Stimulated activated CD8-positive, alpha-beta memory T cell treated with anti-CD3 and anti-CD28 coated beads, Interleukin-2, amount 100 ng/mL, for 48 hours (primary cell): ENCODE measurements at regions not wholly inside any gene's neighbourhood (a gene's known extent, or its start where the extent isn't known, plus 50 kb on each side); places are given as distances from the start of the nearest gene placed in this dataset.
"Not testable (repeated sequence)": the region's sequence is repeated elsewhere in the genome, so short reads cannot be mapped to it uniquely, and the experiment has no call there.

ENCODE experiments used
- DNase-seq, 2 donors: peaks; one replicate each; pipeline ENCODE4 v3.0.0-alpha.2; 2020; ENCODE audit warnings: low read depth in 2 of 2

DNA sequence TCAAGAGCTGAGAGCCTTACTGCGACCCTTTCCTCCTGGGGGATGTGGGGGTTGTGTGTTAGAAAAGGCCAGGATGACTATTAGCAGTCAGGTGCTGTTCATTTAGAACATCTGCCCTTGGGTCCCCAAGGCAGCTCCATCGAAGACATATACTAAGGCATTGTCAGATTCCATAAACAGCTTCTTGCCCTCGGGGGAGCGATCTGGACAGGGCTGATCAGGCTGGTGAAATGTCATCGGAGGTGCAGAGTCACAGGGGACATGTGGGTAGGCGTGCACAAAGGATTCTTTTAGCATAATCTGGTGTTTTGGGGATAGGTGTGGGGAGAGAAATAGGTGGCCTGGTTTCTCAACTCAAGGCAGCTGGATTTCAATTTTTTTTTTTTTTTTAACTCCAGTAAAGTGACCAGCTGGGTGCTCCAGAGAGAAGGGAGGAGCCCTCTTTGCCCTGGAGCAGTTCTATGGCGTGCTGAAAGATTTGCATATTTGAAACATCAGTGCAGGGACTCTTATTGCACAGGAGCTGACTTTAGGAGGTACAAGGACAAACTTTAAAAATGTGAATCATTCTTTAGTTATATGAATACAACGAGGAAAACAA is 160.1 kb downstream of the SUDS3 start:
- DNase-seq = no peak

DNA sequence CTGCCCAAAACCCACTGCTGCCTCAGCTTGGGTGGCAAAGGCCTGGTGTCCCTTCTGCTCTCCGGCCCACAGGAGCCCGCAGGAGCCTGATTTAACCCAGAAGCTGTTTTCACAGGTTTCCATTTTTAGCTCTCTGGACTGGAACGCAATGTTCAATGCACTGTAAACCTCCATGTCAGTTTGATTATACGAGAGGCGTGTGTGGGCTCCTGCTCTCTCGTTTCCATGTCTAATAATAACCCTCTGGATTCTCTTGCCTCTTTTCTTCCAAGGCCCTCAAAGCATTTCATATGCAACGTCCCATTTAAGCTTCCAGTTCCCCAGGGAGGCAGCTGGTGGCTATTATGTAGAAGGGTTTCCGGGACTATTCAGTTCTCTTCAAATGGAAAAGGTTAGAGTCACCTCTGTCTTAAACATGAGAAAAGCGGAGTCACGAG is 161.1 kb downstream of the SUDS3 start:
- DNase-seq = no peak

GRCh38 chr12:118541071-118541470 is 164.7 kb downstream of the SUDS3 start:
- no peak for DNase-seq

DNA sequence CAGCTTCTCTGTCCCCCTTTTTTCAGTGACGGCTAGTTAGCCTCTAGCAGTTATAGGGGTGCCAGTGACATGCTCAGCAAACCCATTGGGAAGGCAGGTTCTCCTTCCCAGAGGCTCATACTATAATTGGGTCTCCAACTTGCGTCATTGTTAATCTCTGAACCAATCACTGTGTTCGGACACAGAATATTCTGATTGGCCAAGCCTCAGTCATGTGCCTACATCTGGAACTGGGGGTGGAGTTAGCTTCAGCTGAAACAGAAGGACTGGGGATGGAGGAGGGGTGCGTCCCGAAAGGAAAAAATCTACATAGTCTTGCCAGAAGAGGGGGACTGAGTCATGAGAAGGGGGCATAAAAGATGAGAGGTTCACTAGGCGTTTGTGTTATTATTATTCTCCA is 165.6 kb downstream of the SUDS3 start:
- DNase-seq = no peak

DNA sequence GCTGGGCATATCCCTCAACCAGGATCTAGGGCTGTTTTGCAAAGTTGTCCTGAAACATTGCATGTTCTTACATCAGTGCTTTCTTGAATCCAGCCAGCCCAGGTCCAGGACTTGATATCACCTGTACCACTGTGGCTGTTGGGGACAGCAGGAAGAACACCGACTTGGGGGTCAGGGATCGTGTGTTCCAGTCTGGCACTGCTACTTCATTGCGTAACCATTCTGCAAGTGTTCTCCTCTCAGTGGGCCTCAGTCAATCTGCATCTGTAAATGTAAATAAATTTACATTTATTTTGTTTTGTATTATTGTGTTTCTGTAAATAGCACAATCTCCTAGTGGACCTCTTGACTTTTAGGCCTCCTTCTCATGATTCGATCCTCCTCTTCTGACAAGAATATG is 167.3 kb downstream of the SUDS3 start:
- no peak for DNase-seq

- DNase-seq = no peak
These were observed 168.2 kb downstream of the SUDS3 start for GRCh38 chr12:118544569-118544968.

DNA sequence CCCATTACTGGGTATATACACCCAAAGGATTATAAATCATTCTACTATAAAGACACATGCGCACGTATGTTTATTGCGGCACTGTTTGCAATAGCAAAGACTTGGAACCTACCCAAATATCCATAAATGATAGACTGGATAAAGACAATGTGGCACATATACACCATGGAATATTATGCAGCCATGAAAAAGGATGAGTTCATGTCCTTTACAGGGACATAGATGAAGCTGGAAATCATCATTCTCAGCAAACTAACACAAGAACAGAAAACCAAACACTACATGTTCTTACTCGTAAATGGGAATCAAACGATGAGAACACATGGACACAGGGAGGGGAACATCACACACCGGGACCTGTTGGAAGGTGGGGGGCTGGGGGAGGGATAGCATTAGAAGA is 171.3 kb downstream of the SUDS3 start:
- not testable (repeated sequence) for DNase-seq

DNA sequence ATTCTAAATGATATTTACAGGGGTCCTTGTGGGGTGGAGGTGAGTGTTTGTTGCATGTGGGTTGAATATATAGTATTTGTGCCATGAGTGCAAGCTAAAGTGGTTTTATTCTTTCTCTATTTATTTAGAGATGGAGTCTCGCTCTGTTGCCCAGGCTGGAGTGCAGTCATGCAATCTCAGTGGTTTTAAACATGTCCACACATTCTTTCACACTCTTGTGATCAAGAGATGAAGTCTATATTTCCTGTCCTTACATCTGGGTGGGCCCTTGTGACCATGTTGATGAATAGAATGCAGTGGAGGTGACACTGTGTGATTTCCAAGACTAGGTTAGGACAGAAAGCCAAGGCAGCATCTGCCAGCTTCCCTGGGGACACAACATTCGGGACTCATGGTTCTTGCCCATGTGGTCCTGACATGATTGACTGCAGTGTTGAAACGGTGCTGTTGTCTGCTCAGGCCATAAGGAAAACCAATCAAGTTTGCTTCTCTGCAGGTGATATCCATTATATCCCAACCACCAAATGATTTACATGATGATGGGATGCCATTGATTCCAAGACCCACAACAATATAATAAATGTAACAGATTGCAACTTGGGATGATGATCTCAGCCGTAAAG is 172.6 kb downstream of the SUDS3 start:
- no peak for DNase-seq

- no peak for DNase-seq
These were observed 173.2 kb downstream of the SUDS3 start for GRCh38 chr12:118549510-118549980.

GRCh38 chr12:118553856-118554504 is 177.6 kb downstream of the SUDS3 start:
- no peak for DNase-seq

DNA sequence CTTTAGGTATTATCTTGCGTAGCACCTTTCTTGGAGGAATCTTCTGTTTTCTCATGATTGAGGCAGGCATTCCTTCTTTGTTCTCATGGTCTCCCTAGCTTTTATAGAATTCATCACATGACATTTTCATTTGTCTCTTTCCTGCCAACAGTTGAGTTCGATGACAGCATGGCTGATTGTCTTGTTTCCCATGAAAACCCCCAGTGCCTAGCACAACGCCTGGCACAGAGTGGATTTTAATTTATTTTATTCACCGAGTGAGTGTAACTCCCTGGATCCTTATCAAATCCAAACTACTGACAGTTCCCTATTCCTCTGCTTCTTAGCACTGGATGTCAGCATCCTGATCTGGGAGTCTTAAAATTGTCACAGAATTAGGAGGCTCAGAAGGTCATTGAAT is 182.6 kb downstream of the SUDS3 start:
- DNase-seq = no peak

DNA sequence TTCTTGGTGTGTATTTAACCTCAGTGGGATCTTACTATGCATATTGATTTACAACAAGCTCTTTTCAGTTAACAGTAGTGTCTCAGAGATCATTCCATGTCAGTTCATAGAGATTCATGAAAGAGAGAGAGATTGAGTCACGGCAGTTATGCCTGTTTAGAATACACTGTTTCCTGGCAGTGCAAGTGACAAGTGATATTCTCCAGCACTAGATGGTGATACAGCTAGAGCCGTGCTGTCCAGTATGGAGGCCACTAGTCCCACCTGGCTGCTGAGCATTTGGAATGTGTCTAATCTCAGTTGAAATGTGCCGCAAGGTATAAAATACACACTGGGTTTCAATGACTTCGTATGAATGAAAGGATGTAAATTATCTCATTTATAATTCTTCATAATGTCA is 184.4 kb downstream of the SUDS3 start:
- DNase-seq = no peak

- DNase-seq = no peak
These were observed 195.4 kb downstream of the SUDS3 start for GRCh38 chr12:118571730-118572129.

DNA sequence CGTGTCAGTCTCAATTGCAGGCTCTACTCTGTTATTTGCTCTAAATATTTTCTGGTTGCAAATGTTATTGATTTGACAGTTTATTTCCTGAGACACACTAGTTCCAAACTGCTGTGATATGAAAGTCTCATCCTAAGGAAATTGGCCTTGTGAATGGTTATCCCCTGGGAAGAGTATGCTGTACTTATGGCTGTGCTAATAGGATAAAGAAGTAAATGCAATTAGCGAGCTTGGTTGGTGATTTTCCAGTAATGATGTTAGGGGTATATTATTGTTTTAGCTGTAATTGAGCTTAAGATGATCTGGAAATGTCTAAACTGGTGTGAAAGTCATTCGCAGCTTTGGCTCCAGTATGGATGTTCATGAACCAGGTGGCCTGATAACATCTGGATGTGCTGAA is 197.9 kb downstream of the SUDS3 start:
- DNase-seq = no peak

DNA sequence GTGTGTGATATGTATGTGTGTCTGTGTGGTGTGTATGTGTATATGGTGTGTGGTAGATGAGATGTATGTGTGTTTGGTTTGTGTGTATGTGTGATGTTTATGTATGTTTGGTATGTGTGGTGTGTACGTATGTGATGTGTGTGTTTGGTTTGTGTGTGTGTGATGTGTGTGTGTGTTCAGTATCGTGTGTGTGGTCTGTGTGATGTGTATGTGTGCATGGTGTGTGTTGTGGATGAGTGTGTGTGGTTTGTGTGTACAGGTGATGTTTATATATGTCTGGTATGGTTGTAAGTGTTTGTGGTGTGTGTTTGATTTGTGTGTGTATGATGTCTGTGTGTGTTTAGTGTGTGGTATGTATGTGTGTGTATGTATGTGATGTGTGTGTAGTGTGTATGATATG is 199.4 kb downstream of the SUDS3 start:
- DNase-seq = no peak

GRCh38 chr12:118581371-118581770 is 205.0 kb downstream of the SUDS3 start:
- DNase-seq = no peak

GRCh38 chr12:118582863-118583262 is 206.5 kb downstream of the SUDS3 start:
- no peak for DNase-seq

GRCh38 chr12:118586433-118586832 is 210.1 kb downstream of the SUDS3 start:
- no peak for DNase-seq

GRCh38 chr12:118589162-118589561 is 212.8 kb downstream of the SUDS3 start:
- no peak for DNase-seq

DNA sequence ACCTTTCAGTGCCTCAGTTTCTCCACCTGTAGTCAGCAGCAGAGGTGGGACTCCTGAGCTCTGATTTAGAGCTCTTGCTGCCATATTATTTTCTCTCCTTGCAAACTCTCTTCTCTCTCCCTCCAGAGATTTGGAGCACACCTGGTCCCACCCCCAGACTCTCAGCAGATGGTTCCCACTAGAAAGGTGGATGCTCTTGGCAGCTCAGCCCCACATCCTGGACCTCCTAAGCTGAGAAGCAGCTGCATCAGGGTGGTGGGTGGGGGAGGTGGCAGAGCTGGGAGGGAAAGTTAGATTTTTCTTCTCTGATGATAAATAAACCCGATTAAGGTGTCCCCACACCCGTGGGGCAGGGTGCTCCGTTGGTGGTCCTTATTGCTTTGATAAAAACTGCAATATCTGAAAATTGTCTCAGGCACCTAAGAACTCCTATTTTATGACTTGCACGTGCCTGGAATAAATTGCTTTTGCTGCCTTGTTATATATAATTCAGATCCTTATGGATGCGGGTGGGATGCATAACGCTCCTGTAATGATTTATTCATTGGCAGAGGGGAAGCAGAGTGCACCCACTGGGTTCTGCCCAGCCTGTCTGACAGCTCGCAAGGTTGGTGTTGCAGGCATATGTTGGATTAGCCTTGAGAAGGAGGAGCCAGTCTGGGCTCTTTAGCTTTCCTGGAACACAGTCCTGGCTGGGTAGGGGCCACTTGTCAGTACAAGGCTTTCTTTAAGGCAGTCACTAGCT is 214.2 kb downstream of the SUDS3 start:
- DNase-seq = no peak

DNA sequence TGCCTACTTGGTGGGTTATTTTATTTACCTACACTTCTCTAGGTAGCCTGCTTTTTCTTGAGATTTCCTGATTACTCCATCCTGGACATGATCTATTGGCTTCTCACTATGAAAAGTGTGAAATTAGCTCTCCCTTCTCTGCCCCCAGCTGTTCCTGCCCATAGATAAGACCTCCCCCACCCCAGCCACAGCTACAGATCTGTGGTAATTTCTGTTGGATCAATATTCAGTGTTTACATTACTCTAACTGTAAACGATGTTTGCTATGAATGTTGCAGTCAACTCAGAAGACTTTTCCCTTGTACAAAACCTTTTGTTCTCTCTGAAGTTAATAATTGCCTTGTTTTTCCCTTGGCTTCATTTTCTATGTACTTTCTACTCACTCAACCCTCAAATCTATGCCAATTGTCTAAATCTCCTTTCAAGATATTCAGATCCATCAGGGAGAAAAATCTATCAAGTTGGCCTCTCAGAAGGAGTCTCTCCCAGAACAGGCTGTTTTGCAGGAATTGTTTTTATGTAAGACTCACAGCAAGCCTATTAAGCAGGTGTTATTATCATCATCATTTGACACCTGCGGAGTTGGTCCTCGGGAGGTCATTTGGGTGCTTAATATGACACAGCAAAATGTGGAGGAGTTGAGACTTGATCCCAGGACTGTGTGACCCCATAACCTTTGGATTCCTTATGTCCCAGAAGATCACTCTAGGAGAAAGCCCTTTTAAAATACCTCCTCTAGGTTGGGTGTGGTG is 227.4 kb downstream of the SUDS3 start:
- no peak for DNase-seq

- no peak for DNase-seq
These were observed 230.3 kb downstream of the SUDS3 start for GRCh38 chr12:118606690-118607089.
